Activated CD4-positive, alpha-beta T cell treated with anti-CD3 and anti-CD28 coated beads, Interleukin-2, amount 10 ng/mL, durations not matched to agents 7 days and 5 days (primary cell): ENCODE measurements at regions not wholly inside any gene's neighbourhood (a gene's known extent, or its start where the extent isn't known, plus 50 kb on each side); places are given as distances from the start of the nearest gene placed in this dataset.

Source experiments
- CTCF ChIA-PET: fragments of 350-600 bp; sonication (Branson Sonifier 250); formaldehyde crosslinking; loops from one replicate; lab custom pipeline; 2021; ENCODE audit warnings: antibody characterized with exemption; lab: Charles Lee
- POLR2A ChIA-PET: fragments of 350-600 bp; sonication (Branson Sonifier 250); formaldehyde crosslinking; loops from one replicate; lab custom pipeline; 2021; ENCODE audit warnings: antibody characterized with exemption; lab: Charles Lee
- DNase-seq: peaks from one replicate; pipeline ENCODE4 v3.0.0-alpha.2; 2020
- H3K27ac Mint-ChIP-seq: one replicate; pipeline ENCODE4 v1.8.0; 2021; ENCODE audit warnings: mild to moderate bottlenecking, moderate library complexity, mixed read lengths
- H3K27me3 Mint-ChIP-seq: one replicate; pipeline ENCODE4 v1.8.0; 2021; ENCODE audit warnings: mixed read lengths
- H3K36me3 Mint-ChIP-seq: one replicate; pipeline ENCODE4 v1.8.0; 2021; ENCODE audit warnings: low read depth, mixed read lengths
- H3K4me1 Mint-ChIP-seq: one replicate; pipeline ENCODE4 v1.8.0; 2021; ENCODE audit warnings: mixed read lengths
- H3K4me3 Mint-ChIP-seq: one replicate; pipeline ENCODE4 v1.8.0; 2021; ENCODE audit warnings: mild to moderate bottlenecking, moderate library complexity, mixed read lengths
- H3K9me3 Mint-ChIP-seq: one replicate; pipeline ENCODE4 v1.8.0; 2021; ENCODE audit warnings: mixed read lengths

- POLR2A ChIA-PET: no interaction called here
- no peak for DNase-seq
Measured at GRCh38 chr7:18407385-18407784, 88.2 kb upstream of the HDAC9 start.

GRCh38 chr7:18408461-18408860, 87.1 kb upstream of the HDAC9 start:
- Mint-ChIP-seq H3K27ac (no peak overlapping the region), H3K4me1 (no peaks in the 10 kb centered on the region), H3K36me3 (no peaks in the 10 kb centered on the region), H3K27me3 (peaks cover 6% of the 10 kb centered on the region), H3K9me3 (no peaks in the 10 kb centered on the region), H3K4me3 (no peak overlapping the region)
- POLR2A ChIA-PET: no interaction called here
- CTCF ChIA-PET: no interaction called here
- no peak for DNase-seq

More at GRCh38 chr7:18407385-18407784, 88.2 kb upstream of the HDAC9 start:
- H3K4me1 Mint-ChIP-seq: no peaks in the 10 kb centered on the region
- CTCF ChIA-PET: no interaction called here
- H3K4me3 Mint-ChIP-seq: no peak overlapping the region
- no peaks in the 10 kb centered on the region for H3K36me3 Mint-ChIP-seq
- H3K27me3 Mint-ChIP-seq: peaks cover 8% of the 10 kb centered on the region
- H3K27ac Mint-ChIP-seq: no peak overlapping the region
- H3K9me3 Mint-ChIP-seq: no peaks in the 10 kb centered on the region

- no peak for DNase-seq
- no peaks in the 10 kb centered on the region for H3K36me3 Mint-ChIP-seq
- H3K27me3 Mint-ChIP-seq: peaks cover 4% of the 10 kb centered on the region
- no peak overlapping the region for H3K27ac Mint-ChIP-seq
- no peak overlapping the region for H3K4me3 Mint-ChIP-seq
- ChIA-PET CTCF (no interaction called here), POLR2A (no interaction called here)
- H3K9me3 Mint-ChIP-seq: no peaks in the 10 kb centered on the region
- no peaks in the 10 kb centered on the region for H3K4me1 Mint-ChIP-seq
Measured at GRCh38 chr7:18408868-18409267, 86.7 kb upstream of the HDAC9 start.

- no peaks in the 10 kb centered on the region for H3K9me3 Mint-ChIP-seq
- DNase-seq: no peak
- no peak overlapping the region for H3K4me3 Mint-ChIP-seq
- H3K4me1 Mint-ChIP-seq: no peaks in the 10 kb centered on the region
- H3K27ac Mint-ChIP-seq: no peak overlapping the region
- POLR2A ChIA-PET: no interaction called here
- peaks cover 4% of the 10 kb centered on the region for H3K27me3 Mint-ChIP-seq
- CTCF ChIA-PET: no interaction called here
- H3K36me3 Mint-ChIP-seq: no peaks in the 10 kb centered on the region
Measured at GRCh38 chr7:18413447-18413846, 82.1 kb upstream of the HDAC9 start.

DNA sequence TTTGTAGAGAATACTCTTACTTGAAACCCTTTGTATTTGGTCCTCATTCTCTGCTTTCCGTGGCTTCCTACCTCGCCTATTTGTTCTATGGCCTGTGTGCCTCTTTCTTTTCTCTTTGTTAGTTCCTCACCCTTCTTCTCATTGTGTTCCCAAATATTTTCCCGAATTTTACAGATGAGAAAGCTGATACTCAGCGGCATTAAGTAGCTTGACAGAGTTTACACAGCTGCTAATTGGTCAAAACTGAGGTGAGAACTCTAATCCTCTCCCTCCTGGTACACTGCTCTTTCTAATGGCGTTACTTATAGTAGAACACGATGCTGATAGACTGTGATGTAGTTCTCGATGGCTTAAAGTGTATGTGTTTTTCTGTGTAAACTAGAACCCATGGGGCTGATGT, 80.7 kb upstream of the HDAC9 start:
- Mint-ChIP-seq H3K4me1 (no peaks in the 10 kb centered on the region), H3K36me3 (no peaks in the 10 kb centered on the region), H3K9me3 (no peaks in the 10 kb centered on the region), H3K27ac (no peak overlapping the region), H3K27me3 (no peaks in the 10 kb centered on the region), H3K4me3 (no peak overlapping the region)
- no peak for DNase-seq
- POLR2A ChIA-PET: no interaction called here
- CTCF ChIA-PET: no interaction called here

DNA sequence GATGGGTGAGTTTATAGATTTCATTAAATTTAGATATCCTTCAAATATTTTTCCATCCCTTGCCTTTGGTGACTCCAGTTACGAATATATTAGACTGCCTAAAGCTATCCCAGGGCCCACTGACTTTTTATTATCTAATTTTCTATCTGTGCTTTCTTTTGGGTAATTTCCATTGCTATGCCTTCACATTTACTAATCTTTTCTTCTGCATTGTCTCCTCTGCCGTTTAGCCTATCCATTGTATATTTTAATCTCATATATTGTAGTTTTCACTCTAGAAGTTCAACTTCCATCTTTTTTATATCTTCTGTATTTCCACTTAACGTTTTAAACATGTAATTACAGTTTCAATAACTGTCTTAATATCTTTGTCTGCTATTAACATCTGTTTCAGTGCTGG, 78.6 kb upstream of the HDAC9 start:
- H3K9me3 Mint-ChIP-seq: no peaks in the 10 kb centered on the region
- no peak overlapping the region for H3K27ac Mint-ChIP-seq
- no peaks in the 10 kb centered on the region for H3K4me1 Mint-ChIP-seq
- no peaks in the 10 kb centered on the region for H3K27me3 Mint-ChIP-seq
- ChIA-PET CTCF (no interaction called here), POLR2A (no interaction called here)
- no peaks in the 10 kb centered on the region for H3K36me3 Mint-ChIP-seq
- no peak overlapping the region for H3K4me3 Mint-ChIP-seq
- no peak for DNase-seq

DNA sequence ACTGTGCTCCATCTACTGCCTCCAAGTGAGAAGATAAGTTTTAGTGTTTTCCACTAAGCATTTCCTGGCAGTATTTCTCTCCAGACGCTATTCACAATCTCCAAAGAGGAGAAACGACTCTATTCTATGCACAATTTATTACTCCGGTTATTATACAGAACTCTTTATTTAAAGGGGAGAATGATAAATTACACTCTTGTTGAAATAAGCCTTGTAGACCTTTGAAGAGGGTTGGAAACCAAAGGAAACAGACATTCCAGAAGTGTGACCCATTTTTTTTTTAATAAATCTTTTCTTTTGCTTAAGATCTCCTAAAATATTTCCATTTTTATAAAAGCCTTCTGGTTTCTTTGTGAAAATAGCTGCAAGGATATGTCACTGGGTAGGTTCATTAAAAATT, 76.1 kb upstream of the HDAC9 start:
- Mint-ChIP-seq H3K4me1 (no peaks in the 10 kb centered on the region), H3K9me3 (no peaks in the 10 kb centered on the region), H3K36me3 (no peaks in the 10 kb centered on the region), H3K27ac (no peak overlapping the region), H3K4me3 (no peak overlapping the region), H3K27me3 (no peaks in the 10 kb centered on the region)
- no peak for DNase-seq
- ChIA-PET POLR2A (no interaction called here), CTCF (no interaction called here)

- no peak for DNase-seq
- Mint-ChIP-seq H3K4me1 (no peaks in the 10 kb centered on the region), H3K27me3 (no peaks in the 10 kb centered on the region), H3K9me3 (no peaks in the 10 kb centered on the region), H3K27ac (no peak overlapping the region), H3K36me3 (no peaks in the 10 kb centered on the region), H3K4me3 (no peak overlapping the region)
- POLR2A ChIA-PET: no interaction called here
- CTCF ChIA-PET: no interaction called here
Measured at GRCh38 chr7:18420108-18420507, 75.4 kb upstream of the HDAC9 start.

GRCh38 chr7:18420748-18421147, 74.8 kb upstream of the HDAC9 start:
- Mint-ChIP-seq H3K4me3 (no peak overlapping the region), H3K27me3 (no peaks in the 10 kb centered on the region), H3K36me3 (no peaks in the 10 kb centered on the region), H3K4me1 (no peaks in the 10 kb centered on the region), H3K9me3 (no peaks in the 10 kb centered on the region), H3K27ac (no peak overlapping the region)
- POLR2A ChIA-PET: no interaction called here
- CTCF ChIA-PET: no interaction called here
- DNase-seq: no peak

DNA sequence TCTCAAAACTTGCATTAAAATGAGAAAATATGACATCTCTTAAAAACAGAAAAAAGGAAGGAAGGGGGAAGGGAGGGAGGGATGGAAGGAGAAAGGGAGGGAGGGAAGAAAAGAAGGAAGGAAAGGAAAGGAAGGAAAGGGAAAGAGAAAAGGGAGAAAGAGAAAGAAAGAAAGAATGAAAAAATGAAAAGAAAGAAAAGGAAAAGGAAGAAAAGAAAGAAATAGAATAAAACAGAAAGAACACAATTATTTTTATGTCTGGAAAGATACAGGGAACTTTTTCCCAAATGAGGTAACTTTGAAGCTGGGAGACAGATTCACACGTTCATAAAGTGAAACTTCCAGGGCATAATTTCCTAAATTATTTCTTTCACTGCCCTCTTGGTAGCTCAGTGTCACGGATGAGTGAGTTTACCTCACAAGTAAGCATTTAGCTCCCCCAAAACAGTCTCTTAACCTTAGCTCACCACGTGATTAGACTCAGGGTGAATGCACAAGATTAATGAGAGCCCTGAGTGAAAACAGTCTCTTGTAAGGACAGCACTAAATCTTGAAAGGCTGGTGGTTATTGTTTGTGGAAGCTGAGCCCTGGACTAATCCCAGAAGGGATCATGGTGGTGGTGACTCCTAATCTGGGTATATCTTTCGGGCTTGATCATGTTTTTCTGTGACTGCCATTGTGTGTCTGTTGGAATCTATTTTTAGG, 74.1 kb upstream of the HDAC9 start:
- H3K4me1 Mint-ChIP-seq: no peaks in the 10 kb centered on the region
- H3K27me3 Mint-ChIP-seq: no peaks in the 10 kb centered on the region
- no peak overlapping the region for H3K27ac Mint-ChIP-seq
- CTCF ChIA-PET: no interaction called here
- POLR2A ChIA-PET: no interaction called here
- DNase-seq: no peak
- no peak overlapping the region for H3K4me3 Mint-ChIP-seq
- H3K9me3 Mint-ChIP-seq: no peaks in the 10 kb centered on the region
- no peaks in the 10 kb centered on the region for H3K36me3 Mint-ChIP-seq

GRCh38 chr7:18425227-18425626, 70.3 kb upstream of the HDAC9 start:
- POLR2A ChIA-PET: no interaction called here
- Mint-ChIP-seq H3K27ac (no peak overlapping the region), H3K4me1 (no peaks in the 10 kb centered on the region), H3K9me3 (no peaks in the 10 kb centered on the region), H3K4me3 (no peak overlapping the region), H3K36me3 (no peaks in the 10 kb centered on the region), H3K27me3 (no peaks in the 10 kb centered on the region)
- DNase-seq: no peak
- CTCF ChIA-PET: no interaction called here

- no peak overlapping the region for H3K4me3 Mint-ChIP-seq
- no peaks in the 10 kb centered on the region for H3K9me3 Mint-ChIP-seq
- no peaks in the 10 kb centered on the region for H3K27me3 Mint-ChIP-seq
- no peaks in the 10 kb centered on the region for H3K36me3 Mint-ChIP-seq
- ChIA-PET CTCF (no interaction called here), POLR2A (no interaction called here)
- H3K4me1 Mint-ChIP-seq: no peaks in the 10 kb centered on the region
- H3K27ac Mint-ChIP-seq: no peak overlapping the region
- no peak for DNase-seq
Measured at GRCh38 chr7:18425838-18426445, 69.6 kb upstream of the HDAC9 start.

GRCh38 chr7:18426564-18427226, 68.9 kb upstream of the HDAC9 start:
- Mint-ChIP-seq H3K4me3 (no peak overlapping the region), H3K9me3 (no peaks in the 10 kb centered on the region), H3K4me1 (no peaks in the 10 kb centered on the region), H3K27ac (no peak overlapping the region), H3K27me3 (no peaks in the 10 kb centered on the region), H3K36me3 (no peaks in the 10 kb centered on the region)
- CTCF ChIA-PET: no interaction called here
- POLR2A ChIA-PET: no interaction called here
- DNase-seq: no peak
